Tibial artery (tissue), 4 donors: ENCODE measurements at regions not wholly inside any gene's neighbourhood (a gene's known extent, or its start where the extent isn't known, plus 50 kb on each side); places are given as distances from the start of the nearest gene placed in this dataset.

Experiments used
- DNase-seq, 2 donors: peaks; one replicate each; pipeline ENCODE4 v3.0.0-alpha.2; 2019
- H3K27ac ChIP-seq, 2 donors: fragments of 200-600 bp; sonication (generic) in 1 of 2; 1 replicate in 1 of 2; 2 replicates in 1 of 2; pipeline ENCODE4 v1.5.1; 2018 to 2019; ENCODE audit warnings: mild to moderate bottlenecking in 1 of 2
- H3K27me3 ChIP-seq, 2 donors: fragments of 200-600 bp; sonication (generic) in 1 of 2; one replicate each; pipeline versions ENCODE4 v1.5.1 to v1.6.0; 2016 to 2019
- H3K36me3 ChIP-seq, 3 donors: fragments of 200-600 bp; sonication (generic) in 2 of 3; one replicate each; pipeline ENCODE4 v1.5.1; 2016 to 2019; ENCODE audit warnings: mild to moderate bottlenecking in 2 of 3
- H3K4me1 ChIP-seq, 4 donors: fragments of 200-600 bp; sonication (generic) in 2 of 4; 1 replicate in 3 of 4; 2 replicates in 1 of 4; pipeline ENCODE4 v1.5.1; 2016 to 2019
- H3K4me3 ChIP-seq, 2 donors: fragments of 200-600 bp; sonication (generic) in 1 of 2; 1 replicate in 1 of 2; 2 replicates in 1 of 2; pipeline ENCODE4 v1.5.1; 2018 to 2019; ENCODE audit warnings: mild to moderate bottlenecking in 2 of 2
- H3K9me3 ChIP-seq, 3 donors: fragments of 200-600 bp; sonication (generic) in 1 of 3; one replicate each; pipeline ENCODE4 v1.5.1; 2016 to 2019
- CTCF ChIP-seq, 2 experiments: fragments of 200-600 bp in 1 of 2; fragments of 450-650 bp in 1 of 2; IDR thresholded peaks; one replicate each; pipeline ENCODE4 v1.5.1; 2017 to 2019; ENCODE audit warnings: antibody characterized with exemption in 2 of 2, mild to moderate bottlenecking in 1 of 2, moderate library complexity in 1 of 2
- intact Hi-C: fragments of 100-400 bp; cut with DNase I; formaldehyde crosslinking; loops from one replicate; pipeline ENCODE4 v1.15.0; 2023; ENCODE audit warnings: low total_unique reads

GRCh38 chr2:182553483-182553882 lies 126.6 kb upstream of the PDE1A start:
- H3K4me3 ChIP-seq: no peak overlapping the region
- H3K36me3 ChIP-seq: no peaks in the 10 kb centered on the region
- no peaks in the 10 kb centered on the region for H3K27me3 ChIP-seq
- no peaks in the 10 kb centered on the region for H3K9me3 ChIP-seq
- no peak for TF ChIP-seq CTCF (IDR thresholded peaks at IDR 0.05)
- no peak overlapping the region for H3K27ac ChIP-seq
- DNase-seq: no peak
- peaks cover 0 to 18% (median 8%) of the 10 kb centered on the region in 4 donors for H3K4me1 ChIP-seq
- intact Hi-C loops: no loop called here

- Histone ChIP-seq H3K4me3 (no peak overlapping the region), H3K27me3 (no peaks in the 10 kb centered on the region), H3K36me3 (no peaks in the 10 kb centered on the region), H3K4me1 (peaks cover 0 to 20% (median 6%) of the 10 kb centered on the region in 4 donors), H3K9me3 (no peaks in the 10 kb centered on the region), H3K27ac (no peak overlapping the region)
- TF ChIP-seq CTCF (IDR thresholded peaks at IDR 0.05): no peak
- intact Hi-C loops: no loop called here
- DNase-seq: no peak
These were observed 128.1 kb upstream of the PDE1A start for GRCh38 chr2:182554950-182555349.

GRCh38 chr2:182558564-182558963 lies 131.7 kb upstream of the PDE1A start:
- Histone ChIP-seq H3K9me3 (no peaks in the 10 kb centered on the region), H3K27me3 (no peaks in the 10 kb centered on the region), H3K36me3 (no peaks in the 10 kb centered on the region), H3K4me1 (peaks cover 0 to 11% (median 2%) of the 10 kb centered on the region in 4 donors), H3K27ac (no peak overlapping the region), H3K4me3 (no peak overlapping the region)
- TF ChIP-seq CTCF (IDR thresholded peaks at IDR 0.05): no peak
- intact Hi-C loops: no loop called here
- no peak for DNase-seq

GRCh38 chr2:182559623-182560022 lies 132.8 kb upstream of the PDE1A start:
- Histone ChIP-seq H3K9me3 (no peaks in the 10 kb centered on the region), H3K4me3 (no peak overlapping the region), H3K27me3 (no peaks in the 10 kb centered on the region), H3K36me3 (no peaks in the 10 kb centered on the region), H3K27ac (no peak overlapping the region), H3K4me1 (peaks cover 0 to 11% (median 2%) of the 10 kb centered on the region in 4 donors)
- no peak for TF ChIP-seq CTCF (IDR thresholded peaks at IDR 0.05)
- intact Hi-C loops: no loop called here
- no peak for DNase-seq

- no peak overlapping the region for H3K27ac ChIP-seq
- TF ChIP-seq CTCF (IDR thresholded peaks at IDR 0.05): no peak
- no peaks in the 10 kb centered on the region for H3K9me3 ChIP-seq
- intact Hi-C loops: no loop called here
- no peaks in the 10 kb centered on the region for H3K4me1 ChIP-seq
- DNase-seq: no peak
- H3K36me3 ChIP-seq: no peaks in the 10 kb centered on the region
- no peak overlapping the region for H3K4me3 ChIP-seq
- H3K27me3 ChIP-seq: no peaks in the 10 kb centered on the region
These were observed 139.2 kb upstream of the PDE1A start for GRCh38 chr2:182565911-182566567.

GRCh38 chr2:182573553-182573952 lies 142.5 kb upstream of the DNAJC10 start:
- no peaks in the 10 kb centered on the region for H3K36me3 ChIP-seq
- TF ChIP-seq CTCF (IDR thresholded peaks at IDR 0.05): no peak
- H3K4me1 ChIP-seq: no peaks in the 10 kb centered on the region
- intact Hi-C loops: no loop called here
- H3K27me3 ChIP-seq: no peaks in the 10 kb centered on the region
- no peak overlapping the region for H3K4me3 ChIP-seq
- no peak overlapping the region for H3K27ac ChIP-seq
- no peak for DNase-seq
- no peaks in the 10 kb centered on the region for H3K9me3 ChIP-seq
